BE2C (cell line): ENCODE measurements at regions not wholly inside any gene's neighbourhood (a gene's known extent, or its start where the extent isn't known, plus 50 kb on each side); places are given as distances from the start of the nearest gene placed in this dataset.
"Not testable (repeated sequence)": the region's sequence is repeated elsewhere in the genome, so short reads cannot be mapped to it uniquely, and the experiment has no call there.

Experiments
- DNase-seq: peaks from one replicate; pipeline ENCODE4 v3.0.0-alpha.2; 2020
- H3K27me3 ChIP-seq: fragments of 250-450 bp; sonication (Bioruptor Pico); 2 replicates; pipeline ENCODE4 v1.5.1; 2020; ENCODE audit warnings: mild to moderate bottlenecking
- H3K36me3 ChIP-seq: fragments of 250-450 bp; sonication (Bioruptor Pico); 2 replicates; pipeline ENCODE4 v1.5.1; 2020; ENCODE audit warnings: mild to moderate bottlenecking
- H3K4me1 ChIP-seq: fragments of 250-450 bp; sonication (Bioruptor Pico); 2 replicates; pipeline ENCODE4 v1.5.1; 2020
- H3K4me3 ChIP-seq: 2 replicates; pipeline ENCODE4 v1.5.1; 2011; ENCODE audit warnings: low read depth, low read length
- H3K9me3 ChIP-seq: fragments of 250-450 bp; sonication (Bioruptor Pico); 2 replicates; pipeline ENCODE4 v1.5.1; 2020
- TF ChIP-seq, protein P1 (sequence below): IDR thresholded peaks from 2 replicates; pipeline ENCODE4 v1.5.1; 2012; ENCODE audit warnings: mild to moderate bottlenecking, low read depth, low read length

DNA sequence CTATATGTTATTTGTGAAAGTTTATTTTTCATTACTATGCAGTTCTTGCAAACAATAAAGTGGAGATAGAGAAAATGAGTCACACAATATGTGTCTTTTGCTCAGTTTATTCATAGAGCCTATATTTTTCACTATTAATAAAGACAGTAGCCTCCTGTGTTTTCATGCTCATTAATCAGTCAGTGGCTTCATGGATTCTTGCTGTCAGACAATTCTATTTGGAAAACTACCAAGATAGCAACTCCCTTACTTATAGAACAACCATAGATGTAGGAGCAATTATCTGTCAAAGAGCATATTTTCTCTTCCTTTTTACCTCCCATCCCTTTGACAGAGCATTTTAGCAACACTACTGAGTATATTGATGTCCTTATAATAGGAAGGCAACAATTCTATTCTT, 132.7 kb upstream of the CALCR start:
- TF ChIP-seq, protein P1, sequence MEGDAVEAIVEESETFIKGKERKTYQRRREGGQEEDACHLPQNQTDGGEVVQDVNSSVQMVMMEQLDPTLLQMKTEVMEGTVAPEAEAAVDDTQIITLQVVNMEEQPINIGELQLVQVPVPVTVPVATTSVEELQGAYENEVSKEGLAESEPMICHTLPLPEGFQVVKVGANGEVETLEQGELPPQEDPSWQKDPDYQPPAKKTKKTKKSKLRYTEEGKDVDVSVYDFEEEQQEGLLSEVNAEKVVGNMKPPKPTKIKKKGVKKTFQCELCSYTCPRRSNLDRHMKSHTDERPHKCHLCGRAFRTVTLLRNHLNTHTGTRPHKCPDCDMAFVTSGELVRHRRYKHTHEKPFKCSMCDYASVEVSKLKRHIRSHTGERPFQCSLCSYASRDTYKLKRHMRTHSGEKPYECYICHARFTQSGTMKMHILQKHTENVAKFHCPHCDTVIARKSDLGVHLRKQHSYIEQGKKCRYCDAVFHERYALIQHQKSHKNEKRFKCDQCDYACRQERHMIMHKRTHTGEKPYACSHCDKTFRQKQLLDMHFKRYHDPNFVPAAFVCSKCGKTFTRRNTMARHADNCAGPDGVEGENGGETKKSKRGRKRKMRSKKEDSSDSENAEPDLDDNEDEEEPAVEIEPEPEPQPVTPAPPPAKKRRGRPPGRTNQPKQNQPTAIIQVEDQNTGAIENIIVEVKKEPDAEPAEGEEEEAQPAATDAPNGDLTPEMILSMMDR = no peak
- H3K36me3 ChIP-seq = no peaks in the 10 kb centered on the region
- H3K9me3 ChIP-seq = no peaks in the 10 kb centered on the region; the same call in 1 of the 2 replicates
- no peaks in the 10 kb centered on the region for H3K4me1 ChIP-seq
- H3K27me3 ChIP-seq = no peaks in the 10 kb centered on the region
- H3K4me3 ChIP-seq = no peak overlapping the region
- DNase-seq = no peak

DNA sequence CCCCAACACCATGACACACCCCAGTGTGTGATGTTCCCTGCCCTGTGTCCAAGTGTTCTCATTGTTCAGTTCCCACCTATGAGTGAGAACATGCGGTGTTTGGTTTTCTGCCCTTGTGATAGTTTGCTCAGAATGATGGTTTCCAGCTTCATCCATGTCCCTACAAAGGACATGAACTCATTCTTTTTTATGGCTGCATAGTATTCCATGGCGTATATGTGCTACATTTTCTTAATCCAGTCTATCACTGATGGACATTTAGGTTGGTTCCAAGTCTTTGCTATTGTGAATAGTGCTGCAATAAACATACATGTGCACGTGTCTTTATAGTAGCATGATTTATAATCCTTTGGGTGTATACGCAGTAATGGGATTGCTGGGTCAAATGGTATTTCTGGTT, 131.6 kb upstream of the CALCR start:
- H3K4me1 ChIP-seq, H3K9me3 ChIP-seq, H3K36me3 ChIP-seq, H3K4me3 ChIP-seq, DNase-seq, H3K27me3 ChIP-seq: not testable (repeated sequence)

DNA sequence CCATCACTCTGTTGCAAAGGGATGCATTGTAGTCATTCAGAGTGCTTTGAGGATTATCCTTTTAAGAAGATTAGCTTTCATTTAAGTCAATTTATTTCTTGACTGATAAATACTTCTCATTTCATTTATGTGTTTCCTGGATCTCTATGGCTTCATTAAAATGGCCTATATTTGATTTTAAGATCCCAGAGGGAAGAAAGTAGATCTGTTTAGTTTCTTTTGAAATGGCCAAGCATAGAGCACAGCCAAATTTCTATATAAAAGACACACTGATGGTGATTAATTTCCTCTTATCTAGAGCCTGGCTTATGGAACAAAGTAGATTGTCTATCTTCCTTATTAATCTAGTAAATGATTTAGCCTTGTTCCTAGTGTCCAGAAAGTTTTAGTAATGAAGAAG, 129.7 kb upstream of the CALCR start:
- Histone ChIP-seq H3K4me1 (no peaks in the 10 kb centered on the region), H3K4me3 (no peak overlapping the region), H3K27me3 (no peaks in the 10 kb centered on the region), H3K36me3 (no peaks in the 10 kb centered on the region), H3K9me3 (no peaks in the 10 kb centered on the region; the same call in 1 of the 2 replicates)
- TF ChIP-seq, protein P1 = no peak
- DNase-seq = no peak

DNA sequence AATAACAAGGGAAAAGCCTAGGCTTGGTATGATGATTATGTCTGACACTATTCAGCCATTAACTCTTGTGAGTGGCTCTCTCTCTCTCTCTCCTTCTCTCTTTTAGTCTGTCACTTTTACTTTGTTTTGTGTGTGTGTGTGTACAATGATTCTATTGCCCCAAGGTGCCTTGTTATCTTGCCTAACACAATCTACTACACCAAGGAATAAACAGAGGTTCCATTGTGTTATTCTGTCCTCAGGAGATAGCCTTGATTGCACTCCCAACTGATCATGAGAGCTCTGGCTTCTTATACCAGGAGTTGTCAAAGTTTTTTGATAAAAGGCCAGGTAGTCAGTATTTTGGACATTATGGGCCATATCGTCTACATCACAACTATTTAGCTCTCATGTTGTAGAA, 123.4 kb upstream of the CALCR start:
- no peak for DNase-seq
- H3K36me3 ChIP-seq = no peaks in the 10 kb centered on the region
- no peak overlapping the region for H3K4me3 ChIP-seq
- TF ChIP-seq, protein P1 = no peak
- H3K27me3 ChIP-seq = no peaks in the 10 kb centered on the region
- no peaks in the 10 kb centered on the region for H3K4me1 ChIP-seq
- H3K9me3 ChIP-seq = no peaks in the 10 kb centered on the region

DNA sequence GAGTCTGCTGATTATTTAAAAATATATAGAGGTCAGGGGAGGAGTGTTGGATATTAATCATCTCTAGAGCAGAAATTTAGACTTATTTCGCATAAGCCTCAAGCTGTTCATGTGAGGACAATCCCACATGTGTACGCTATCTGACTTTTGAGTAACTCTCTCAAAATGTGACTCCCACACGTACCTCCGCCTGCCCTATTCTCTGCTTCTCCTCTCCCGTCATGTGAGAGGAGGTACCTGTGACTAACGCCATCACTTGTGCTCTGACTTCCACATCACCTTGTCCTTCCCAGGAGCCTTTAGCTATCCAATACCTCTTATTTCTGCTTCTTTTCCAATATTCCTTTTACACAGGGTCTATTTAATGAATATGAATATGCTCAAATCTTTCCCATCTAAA, 119.3 kb upstream of the CALCR start:
- Histone ChIP-seq H3K4me3 (no peak overlapping the region), H3K9me3 (no peaks in the 10 kb centered on the region), H3K4me1 (no peaks in the 10 kb centered on the region), H3K27me3 (no peaks in the 10 kb centered on the region), H3K36me3 (no peaks in the 10 kb centered on the region)
- TF ChIP-seq, protein P1 = no peak
- no peak for DNase-seq

DNA sequence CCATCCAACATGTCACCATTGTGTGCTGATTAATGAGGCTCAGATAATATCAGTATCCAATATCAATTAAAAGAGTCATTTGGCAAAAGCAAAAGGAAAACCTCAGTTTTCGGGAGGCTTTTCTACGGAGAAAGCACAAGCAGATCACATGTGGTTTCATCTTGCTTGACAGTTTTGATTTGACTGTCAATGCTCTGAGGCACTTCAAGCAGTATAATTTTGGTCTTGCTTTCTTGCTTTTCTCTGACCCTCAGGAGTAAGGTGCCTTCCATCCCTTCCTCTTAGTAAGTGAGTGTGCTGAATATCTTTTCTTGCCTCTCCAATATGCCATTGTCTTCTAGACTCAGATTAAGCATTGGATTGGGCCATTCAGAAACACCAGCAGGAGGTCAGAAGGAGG, 115.5 kb upstream of the CALCR start:
- H3K27me3 ChIP-seq = no peaks in the 10 kb centered on the region
- TF ChIP-seq, protein P1 = no peak

DNA sequence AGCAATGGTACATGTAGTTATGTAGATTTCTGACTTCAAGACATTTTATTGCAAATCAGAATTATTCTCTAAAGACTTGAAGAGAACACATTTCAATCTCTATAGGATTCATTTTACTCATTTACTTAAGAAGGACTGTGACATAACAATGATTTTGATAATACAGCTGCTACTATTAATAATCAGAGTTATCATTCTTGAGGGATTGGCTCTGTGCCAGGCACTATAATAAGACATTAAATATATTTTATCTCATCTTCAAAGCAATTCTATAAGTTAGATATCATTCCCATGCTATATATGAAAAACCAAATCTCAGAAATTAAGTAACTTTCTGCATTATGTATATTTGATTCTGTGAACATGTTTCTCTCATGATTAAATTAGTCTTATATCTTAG, 103.7 kb upstream of the CALCR start:
- no peak overlapping the region for H3K4me3 ChIP-seq
- H3K4me1 ChIP-seq = no peaks in the 10 kb centered on the region
- no peak for DNase-seq
- no peaks in the 10 kb centered on the region for H3K27me3 ChIP-seq
- TF ChIP-seq, protein P1 = no peak
- no peaks in the 10 kb centered on the region for H3K9me3 ChIP-seq
- no peaks in the 10 kb centered on the region for H3K36me3 ChIP-seq

More for the DNA sequence above, 115.5 kb upstream of the CALCR start:
- no peaks in the 10 kb centered on the region for H3K36me3 ChIP-seq
- H3K4me1 ChIP-seq = no peaks in the 10 kb centered on the region
- H3K4me3 ChIP-seq = no peak overlapping the region
- no peaks in the 10 kb centered on the region for H3K9me3 ChIP-seq
- DNase-seq = no peak
